ENCODE measurements at regions not wholly inside any gene's neighbourhood (a gene's known extent, or its start where the extent isn't known, plus 50 kb on each side); places are given as distances from the start of the nearest gene placed in this dataset.
"Not testable (repeated sequence)": the region's sequence is repeated elsewhere in the genome, so short reads cannot be mapped to it uniquely, and the experiment has no call there.

DNA sequence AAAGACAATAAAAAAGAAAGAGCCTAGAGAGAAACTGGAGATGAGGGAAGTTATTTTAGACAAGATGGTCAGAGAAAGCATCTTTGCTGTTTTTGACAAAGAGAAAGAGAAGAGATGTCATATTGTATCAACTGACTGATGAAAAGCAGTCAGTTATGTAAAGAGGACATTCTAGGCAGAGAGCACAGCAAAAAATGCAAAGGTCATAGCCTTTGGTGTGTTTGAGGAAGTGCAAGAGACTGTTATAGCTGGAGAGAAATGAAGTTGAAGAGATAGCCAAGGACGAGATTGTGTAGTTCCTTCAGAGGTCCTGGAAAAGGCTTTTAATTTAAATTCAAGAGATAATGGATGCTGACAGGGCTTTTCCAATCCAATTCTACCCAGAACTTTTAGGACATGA, 342.4 kb downstream of the RASEF start:
- no peak for DNase-seq (ENCODE audit: low read depth)

DNA sequence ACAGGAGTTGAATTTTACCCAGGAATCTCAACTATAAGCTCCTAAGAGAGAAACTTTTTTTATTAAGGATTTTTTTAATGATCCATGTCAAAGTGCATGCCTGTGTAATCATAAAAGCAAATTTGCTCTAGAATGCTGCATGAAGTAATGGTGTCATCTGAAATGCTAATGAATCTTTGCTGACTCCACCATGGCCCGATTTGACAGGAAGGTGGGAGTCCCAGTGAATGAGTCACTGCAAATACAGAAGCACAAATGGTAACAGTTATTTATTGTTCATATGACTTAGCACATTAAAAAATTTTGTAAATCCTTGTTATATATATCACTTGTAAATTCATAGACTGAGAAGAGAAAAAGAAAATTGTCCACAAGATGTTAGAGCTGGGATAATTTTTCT, 341.3 kb downstream of the RASEF start:
- no peak for DNase-seq (ENCODE audit: low read depth)

DNA sequence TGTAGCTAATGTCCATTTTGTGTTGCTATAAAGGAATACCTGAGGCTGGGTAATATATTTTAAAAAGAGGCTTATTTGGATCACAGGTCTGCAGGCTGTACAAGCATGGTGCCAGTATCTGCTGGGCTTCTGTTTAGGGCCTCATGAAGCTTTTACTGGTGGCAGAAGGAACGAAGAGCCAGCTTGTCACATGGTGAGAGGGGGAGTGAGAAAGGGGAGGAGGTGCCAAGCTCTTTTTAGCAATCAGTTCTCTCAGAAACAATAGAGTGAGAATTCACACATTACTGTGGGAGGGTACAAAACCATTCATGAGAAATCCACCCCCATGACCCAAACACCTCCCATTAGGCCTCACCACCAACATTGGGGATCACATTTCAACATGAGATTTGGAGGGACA, 340.9 kb downstream of the RASEF start:
- no peak for DNase-seq (ENCODE audit: low read depth)

DNA sequence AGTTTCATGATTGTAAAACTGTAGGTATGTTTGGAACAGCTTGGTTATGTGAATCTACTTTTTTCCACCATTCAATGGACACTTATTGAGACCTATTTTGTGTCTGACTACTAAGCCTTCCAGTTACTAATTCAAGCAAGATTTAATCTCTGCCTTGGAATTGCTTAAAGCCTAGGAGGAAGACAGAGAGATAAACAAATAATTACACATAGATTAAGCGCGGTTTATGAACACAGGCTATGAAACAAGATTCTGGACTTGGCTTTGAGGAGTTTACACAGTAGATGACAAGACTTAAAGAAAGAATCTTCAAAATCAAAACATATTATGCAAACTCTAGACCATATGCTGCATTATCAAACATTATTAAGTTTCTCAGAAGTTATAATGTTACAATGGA, 340.4 kb downstream of the RASEF start:
- no peak for DNase-seq (ENCODE audit: low read depth)

DNA sequence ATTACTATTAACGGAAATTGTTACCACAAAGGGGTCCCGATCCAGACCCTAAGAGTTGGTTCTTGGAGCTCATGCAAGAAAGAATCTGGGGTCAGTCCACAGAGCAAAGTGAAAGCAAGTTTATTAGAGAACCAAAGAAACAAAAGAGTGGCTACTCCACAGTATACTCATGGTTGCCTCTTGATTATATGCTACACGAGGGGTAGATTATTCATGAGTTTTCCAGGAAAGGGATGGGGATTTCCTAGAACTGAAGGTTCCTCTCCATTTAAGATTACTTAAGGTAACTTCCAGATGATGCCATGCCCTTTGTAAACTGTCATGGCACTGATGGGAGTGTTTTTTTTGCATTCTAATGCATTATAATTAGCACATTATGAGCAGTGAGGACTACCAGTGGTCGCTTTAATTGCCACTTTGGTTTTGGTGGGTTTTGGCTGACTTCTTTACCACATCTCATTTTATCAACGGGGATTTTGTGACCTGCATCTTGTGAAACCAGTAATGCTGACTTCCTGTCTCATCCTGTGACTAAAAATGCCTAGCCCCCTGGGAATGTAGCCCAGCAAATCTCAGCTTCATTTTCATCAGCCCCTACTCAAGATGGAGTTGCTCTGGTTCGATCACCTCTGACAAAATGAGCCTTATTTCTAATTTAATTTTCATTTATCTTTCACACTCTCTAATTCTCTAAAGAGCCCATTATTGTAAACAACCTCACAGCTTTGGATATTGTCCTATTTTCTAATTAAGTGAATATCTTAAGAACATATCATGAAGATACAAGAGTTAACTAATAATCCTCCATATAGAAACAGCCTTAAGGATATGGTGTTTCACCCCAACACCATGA, 336.3 kb downstream of the RASEF start:
- DNase-seq (ENCODE audit: low read depth), result no peak

DNA sequence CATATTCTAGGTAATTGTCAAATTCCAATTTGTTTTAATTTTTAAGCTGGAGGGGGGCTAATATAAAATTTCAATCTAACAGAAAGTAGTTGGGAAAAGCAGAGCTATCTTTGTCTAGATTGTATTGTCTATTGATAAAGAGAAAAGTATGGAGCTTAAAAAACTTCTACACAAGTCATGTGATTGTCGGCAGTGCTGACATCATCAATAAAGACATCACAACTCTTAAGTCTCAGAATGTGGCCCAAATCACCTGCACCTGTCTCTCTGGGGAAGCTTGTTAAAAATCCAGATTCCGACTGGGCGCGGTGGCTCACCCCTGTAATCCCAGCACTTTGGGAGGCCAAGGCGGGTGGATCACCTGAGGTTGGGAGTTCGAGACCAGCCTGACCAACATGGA, 333.8 kb downstream of the RASEF start:
- DNase-seq (ENCODE audit: low read depth), result no peak

DNA sequence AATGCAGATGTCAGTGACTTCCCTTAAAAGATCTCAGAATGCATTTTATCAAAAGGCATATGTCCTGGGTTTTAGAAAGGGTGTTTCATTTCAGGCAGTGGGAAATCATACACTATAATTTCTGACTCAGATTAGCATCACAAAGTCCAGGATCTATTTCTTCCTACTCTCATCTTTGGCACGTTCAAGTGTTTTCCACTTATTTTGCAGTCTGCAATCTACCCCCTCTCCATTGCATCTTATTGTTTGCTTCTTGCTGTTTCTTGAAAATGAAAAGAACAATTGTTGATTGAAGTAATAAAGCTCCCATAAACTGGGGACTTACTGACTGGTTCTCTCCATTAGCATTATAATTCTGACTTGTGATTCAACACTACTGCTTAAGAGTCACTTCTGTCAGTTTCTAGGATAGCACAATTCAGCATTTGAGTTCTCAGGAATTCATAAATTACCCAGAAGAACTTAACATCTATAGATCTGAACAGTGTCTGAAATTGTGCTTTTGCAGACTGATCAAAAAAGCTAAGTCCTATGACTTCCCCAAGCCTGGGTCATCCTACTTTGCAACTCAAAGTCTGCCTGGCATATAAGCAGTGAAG, 332.9 kb downstream of the RASEF start:
- DNase-seq (ENCODE audit: low read depth), result no peak

DNA sequence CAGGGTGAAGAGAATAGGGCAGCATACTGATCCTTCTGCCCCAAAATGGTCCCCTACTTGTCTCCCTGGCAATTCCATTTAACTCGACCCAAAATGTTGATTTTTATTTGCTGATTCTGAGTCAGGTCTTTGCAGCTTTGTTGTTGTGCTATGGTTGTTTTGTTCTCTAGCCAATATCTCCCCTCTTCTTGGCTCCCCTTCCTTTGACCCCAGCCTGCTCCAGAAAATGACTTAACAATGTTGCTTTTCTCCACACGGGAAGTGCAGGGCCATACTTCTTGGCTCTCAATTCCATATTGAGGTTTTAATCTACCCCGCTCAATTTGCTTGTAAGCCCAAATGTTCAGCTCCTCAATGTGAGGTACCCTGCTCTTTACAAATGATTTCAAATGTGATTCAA, 330.0 kb downstream of the RASEF start:
- no peak for DNase-seq (ENCODE audit: low read depth)

DNA sequence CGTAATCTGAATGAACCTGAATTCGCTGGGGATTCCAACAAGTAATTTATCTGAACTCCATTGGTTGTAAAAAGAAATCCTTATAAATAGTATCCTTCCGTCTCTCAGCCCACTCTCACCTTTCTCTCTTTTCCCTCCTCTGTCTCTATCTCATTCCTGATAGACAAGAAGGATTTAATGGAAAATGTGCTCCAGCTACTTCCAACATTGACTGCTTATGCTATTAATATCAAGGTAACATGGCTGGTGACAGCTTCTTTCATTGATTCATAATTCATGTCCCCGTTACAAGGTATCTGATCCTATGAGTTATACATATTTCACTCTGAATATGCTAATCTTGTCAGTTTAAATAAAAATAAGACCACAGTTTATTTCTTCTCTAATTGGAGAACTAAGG, 326.8 kb downstream of the RASEF start:
- no peak for DNase-seq (ENCODE audit: low read depth)

DNA sequence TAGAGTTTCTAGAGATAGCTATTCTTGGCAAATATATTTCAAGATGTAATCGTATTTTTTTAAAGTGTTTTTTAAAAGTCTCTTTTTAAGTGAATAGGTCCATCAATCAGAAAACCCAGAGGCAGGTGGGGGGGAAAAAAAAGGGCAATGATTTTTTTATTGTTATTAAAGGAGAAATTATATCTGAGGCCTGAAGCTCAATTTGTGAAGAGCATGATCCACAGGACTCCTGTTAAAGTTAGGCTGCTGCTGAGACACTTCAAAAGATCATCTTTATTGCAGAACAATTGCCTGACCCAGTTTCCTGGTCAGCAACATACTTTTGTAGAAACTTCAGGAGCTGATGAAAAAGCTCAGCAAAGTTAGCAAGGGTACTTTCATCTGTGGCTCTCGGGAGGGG, 326.2 kb downstream of the RASEF start:
- DNase-seq (ENCODE audit: low read depth), result no peak

DNA sequence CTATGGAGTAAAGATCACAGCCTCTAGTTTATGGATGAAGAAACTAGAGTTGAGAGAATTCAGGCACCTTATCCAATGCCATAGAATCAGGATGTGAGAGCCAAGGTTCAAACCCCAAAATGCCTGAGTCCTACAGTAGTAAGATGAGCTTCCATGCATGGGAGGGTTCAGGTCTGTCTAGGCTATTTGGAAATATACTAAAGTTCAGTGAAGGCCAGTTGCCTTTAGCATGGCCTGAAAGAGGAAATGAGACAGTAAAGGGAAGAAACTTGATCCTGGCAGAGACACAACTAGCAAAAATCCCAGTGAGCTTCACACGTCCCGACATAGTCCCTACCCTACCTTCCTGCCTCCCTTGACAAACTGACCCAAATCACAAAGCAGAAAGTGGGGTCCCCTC, 317.0 kb downstream of the RASEF start:
- no peak for DNase-seq (ENCODE audit: low read depth)

DNA sequence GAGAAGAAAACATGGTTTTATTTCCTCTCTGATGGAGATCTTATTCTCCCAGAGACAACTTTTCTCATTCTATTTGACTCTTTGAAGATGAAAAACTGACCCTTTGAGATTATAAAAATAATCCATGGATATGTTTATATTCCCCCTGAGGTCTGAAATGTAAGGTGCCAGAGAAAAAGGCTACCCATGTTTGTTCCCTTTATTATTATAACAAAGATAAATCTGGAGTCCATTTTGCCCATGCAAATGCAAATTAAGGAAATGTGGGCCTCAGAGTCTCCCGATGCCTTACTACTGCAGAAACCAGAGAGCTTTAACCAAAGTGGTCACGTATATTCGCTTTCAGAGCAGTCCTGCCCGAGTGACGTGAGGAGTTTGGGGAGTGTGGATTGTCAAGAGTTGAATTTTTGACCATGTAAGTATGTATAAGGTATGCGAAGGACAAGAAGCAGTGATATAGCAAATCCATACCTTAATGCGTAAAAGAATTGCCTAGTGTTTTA, 312.5 kb downstream of the RASEF start:
- no peak for DNase-seq (ENCODE audit: low read depth)

DNA sequence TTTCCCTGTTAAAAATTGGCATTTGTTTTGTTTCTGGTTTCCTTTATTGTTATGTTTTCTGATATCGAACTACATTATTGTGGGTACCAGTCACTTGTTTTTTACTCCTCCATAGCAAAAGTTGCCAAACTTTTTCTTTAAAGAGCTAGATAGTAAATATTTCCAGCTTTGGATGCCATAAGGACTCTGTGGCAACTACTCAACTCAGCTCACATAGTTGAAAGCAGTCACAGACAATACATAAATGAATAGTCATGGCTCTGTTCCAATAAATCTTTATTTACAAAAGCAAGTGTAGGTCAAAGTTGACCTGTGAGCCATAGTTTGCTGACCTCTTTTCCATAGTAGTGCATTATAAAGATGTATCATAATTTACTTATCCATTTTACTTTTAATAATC, 305.0 kb downstream of the RASEF start:
- no peak for DNase-seq (ENCODE audit: low read depth)

DNA sequence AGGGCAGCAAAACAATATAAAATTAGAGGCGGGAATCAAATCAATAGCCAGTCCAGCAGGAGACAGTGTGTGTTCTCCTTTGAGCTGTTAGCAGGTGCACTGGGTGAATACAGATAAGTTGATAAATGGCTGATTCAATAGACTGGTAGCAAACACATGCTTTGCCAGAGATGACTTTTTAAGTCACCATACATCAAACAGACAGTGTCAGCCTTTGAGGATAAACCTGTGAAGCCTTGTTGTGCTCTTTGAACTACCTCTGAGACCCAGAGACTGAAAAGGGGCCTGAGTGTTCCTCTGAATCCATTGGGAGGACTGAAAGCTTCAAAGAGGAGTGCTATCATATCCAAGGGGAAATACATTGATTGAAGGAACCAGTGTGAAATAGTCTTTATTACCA, 301.9 kb downstream of the RASEF start:
- no peak for DNase-seq (ENCODE audit: low read depth)

DNA sequence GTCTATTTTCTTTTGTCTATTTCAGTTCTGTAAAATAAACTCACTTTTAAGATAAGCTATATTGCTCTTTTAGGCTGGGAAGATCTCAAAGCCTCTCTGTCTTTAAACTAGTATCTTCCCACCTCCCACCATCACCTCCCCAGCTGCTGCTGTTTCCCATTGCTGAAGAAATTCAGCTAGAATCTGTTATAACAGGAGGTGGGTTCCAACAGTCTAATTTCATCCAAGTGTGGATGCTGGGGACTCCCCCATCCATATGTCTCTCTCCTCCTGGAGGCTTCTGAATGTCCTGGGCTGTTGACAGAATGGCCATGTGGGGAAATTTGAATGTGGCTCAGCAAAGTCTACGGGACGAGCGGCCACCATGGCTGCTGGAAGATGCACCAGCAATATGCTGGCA, 301.0 kb downstream of the RASEF start:
- DNase-seq (ENCODE audit: low read depth), result no peak

DNA sequence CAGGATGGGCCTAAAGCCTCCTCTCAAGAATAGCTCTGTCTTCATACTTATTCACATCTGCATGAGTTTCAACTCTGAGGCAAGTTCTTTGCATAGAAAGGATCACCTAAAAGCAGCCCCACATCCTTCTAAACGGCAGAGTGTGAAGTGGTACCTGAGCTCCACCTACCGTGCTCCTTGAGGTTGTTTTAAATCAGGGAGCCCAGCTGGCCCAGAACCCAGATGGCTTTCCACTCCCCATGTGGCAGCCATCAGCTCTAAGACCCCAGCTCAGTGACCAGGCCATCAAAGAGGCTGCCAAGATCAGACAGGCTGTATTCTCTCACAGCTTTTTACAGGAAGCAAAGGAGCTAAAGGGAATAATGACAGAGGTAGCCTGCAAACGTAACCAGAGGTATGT, 299.3 kb downstream of the RASEF start:
- no peak for DNase-seq (ENCODE audit: low read depth)

DNA sequence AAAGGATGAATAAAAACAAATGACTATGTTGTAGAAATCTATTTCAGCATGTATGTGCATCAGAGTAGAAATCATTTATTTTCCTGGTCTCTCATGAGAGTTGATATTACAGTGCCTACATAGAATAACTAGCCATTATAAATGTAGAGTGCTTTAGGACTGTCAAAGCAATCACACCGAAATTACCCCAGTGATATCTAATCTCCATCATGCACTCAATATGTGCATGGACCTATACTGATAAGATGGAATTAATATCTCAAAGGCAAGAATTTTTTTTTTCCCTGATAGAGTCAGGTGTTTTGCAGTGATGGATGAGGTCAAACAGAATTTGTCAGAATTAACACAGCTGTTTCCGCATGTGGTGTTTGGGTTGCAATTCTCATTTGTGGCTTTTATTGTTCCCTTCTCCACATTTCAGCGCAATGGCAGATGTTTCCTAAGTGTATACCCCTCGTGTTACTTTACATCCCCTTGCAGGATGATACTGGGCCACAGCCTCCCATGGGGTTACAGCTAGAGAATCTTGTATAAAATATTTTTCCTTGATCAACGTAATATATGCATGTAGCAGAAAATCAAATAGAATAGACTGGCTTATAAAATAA, 298.8 kb downstream of the RASEF start:
- no peak for DNase-seq (ENCODE audit: low read depth)

DNA sequence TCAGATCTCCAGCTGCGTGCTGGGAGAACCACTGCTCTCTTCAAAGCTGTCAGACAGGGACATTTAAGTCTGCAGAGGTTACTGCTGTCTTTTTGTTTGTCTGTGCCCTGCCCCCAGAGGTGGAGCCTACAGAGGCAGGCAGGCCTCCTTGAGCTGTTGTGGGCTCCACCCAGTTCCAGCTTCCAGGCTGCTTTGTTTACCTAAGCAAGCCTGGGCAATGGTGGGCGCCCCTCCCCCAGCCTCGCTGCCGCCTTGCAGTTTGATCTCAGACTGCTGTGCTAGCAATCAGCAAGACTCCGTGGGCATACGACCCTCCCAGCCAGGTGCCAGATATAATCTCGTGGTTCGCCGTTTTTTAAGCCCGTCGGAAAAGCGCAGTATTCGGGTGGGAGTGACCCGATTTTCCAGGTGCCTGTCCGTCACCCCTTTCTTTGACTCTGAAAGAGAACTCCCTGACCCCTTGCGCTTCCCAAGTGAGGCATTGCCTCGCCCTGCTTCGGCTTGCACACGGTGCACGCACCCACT, 288.2 kb downstream of the RASEF start:
- DNase-seq (ENCODE audit: low read depth), result not testable (repeated sequence)

DNA sequence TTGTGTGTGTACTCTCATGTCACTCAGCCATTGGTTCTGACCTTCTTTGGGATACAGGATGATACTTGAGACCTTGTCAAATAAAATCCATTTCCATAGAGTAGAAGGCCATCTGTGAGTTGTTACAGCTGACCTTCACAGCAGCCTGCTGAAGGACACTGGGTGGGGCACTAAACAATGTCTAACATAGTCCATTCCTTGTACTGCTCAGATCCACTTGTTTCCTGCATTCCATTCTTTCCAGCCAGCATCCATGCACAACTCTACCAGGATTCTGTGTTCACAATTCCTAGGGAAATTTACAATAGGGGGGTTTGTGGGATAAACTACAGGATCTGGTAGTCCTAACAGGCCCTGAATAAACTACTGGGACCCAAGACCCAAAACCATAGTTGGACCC, 286.4 kb downstream of the RASEF start:
- DNase-seq (ENCODE audit: low read depth), result no peak

DNA sequence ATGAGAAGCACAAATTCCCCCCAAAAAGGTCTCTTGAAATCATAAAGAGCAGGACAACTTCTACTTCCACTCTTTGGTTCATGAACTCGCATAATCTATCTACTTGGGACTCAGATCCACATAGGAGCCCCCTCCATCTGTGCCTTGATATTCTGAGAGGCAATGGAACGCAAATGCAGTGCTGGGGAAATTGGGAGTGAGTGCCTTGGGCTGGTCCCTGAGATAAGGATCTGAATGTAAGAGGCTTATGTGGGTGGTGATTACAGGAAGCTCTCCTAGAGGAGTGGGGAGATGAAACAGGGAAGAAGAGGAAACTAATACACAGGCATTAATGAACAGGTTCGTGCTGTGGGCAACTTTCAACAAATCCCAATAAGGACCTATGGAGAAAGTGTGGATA, 285.6 kb downstream of the RASEF start:
- no peak for DNase-seq (ENCODE audit: low read depth)

DNA sequence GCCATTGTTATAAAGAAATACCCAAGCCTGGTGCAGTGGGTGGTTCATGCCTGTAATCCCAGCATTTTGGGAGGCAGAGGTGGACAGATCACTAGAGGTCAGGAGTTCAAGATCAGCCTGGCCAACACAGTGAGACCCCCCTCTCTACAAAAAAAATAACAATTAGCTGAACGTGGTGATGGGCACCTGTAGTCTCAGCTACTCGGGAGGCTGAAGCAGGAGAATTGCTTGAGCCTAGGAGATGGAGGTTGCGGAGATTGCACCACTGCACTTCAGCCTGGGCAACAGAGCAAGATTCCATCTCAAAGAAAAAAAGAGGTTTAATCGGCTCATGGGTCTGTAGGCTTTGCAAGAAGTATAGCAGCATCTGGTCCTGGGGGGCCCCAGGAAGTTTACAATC, 284.0 kb downstream of the RASEF start:
- not testable (repeated sequence) for DNase-seq (ENCODE audit: low read depth)

DNA sequence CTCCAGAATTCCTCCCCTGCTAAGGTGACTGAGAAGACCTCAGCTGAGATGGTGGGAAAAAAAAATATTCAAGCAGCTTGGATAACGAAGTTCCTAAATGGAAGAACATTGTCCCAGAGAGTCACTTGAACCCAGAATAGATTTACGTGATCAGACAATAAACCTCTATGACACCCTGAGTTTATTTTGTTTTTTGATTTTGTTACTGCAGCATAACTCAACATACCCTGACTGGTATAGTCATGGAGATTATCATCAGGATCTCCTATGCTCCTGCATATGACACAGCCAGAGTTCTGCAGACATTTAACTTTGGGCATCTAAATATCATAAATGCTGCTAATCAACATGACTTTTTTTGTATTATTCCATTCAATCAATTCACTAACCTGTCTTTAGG, 282.9 kb downstream of the RASEF start:
- DNase-seq (ENCODE audit: low read depth), result no peak

DNA sequence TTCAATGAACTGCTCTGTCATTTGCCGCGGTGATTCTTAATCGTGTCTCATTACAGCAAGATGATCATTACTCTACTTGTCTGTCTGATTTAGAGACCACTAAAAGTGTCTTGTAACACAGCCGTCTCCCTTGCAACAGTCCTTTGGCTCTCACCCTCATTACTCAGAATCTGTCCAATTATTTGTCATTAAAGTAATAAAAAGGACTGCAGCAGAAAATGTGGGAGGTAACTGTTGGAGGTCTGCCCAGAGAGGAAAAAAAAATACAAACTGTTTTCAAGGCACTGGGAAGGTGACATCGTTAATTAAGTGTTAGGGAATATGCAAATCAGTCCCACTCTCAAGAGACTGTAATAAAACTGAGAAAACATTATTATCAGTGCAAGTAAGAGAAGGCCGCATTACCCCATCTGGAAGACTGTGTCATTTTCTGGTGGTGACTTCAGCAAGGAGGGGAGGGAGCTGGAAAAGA, 281.0 kb downstream of the RASEF start:
- no peak for DNase-seq (ENCODE audit: low read depth)

All from Daoy (cell line).